GM12878 (cell line): ENCODE measurements at regions not wholly inside any gene's neighbourhood (a gene's known extent, or its start where the extent isn't known, plus 50 kb on each side); places are given as distances from the start of the nearest gene placed in this dataset.

Source experiments
- ATAC-seq: fragments of 200-7000 bp; cut with Tn5 transposase; 3 replicates; pipeline ENCODE4 v1.9.1; 2020; ENCODE audit warnings: mild to moderate bottlenecking, moderate library complexity
- BruUV-seq: library from RNA; stranded (reverse); fragments of 400-500 nt; replicated peaks from 2 replicates; lab custom pipeline; 2021; lab: Mats Ljungman, UMichigan
- CTCF ChIA-PET: fragments of 300-600 bp; sonication (Branson Sonifier 250); formaldehyde crosslinking; extraction: SDS; loops from one replicate; lab custom pipeline; 2021; ENCODE audit warnings: inconsistent platforms; lab: Yijun Ruan, JAX
- POLR2A ChIA-PET: fragments of 350-600 bp; formaldehyde crosslinking; extraction: SDS; loops from one replicate; lab custom pipeline; 2021; ENCODE audit warnings: inconsistent platforms; lab: Charles Lee
- RAD21 ChIA-PET: fragments of 300-600 bp; sonication (Branson Sonifier 250); formaldehyde crosslinking; loops from one replicate; lab custom pipeline; 2023; ENCODE audit warnings: antibody characterized with exemption; ENCODE audit not compliant: unreplicated experiment; lab: Charles Lee
- SMC1A ChIA-PET: fragments of 300-600 bp; sonication (Branson Sonifier 250); formaldehyde crosslinking; loops from one replicate; lab custom pipeline; 2023; ENCODE audit not compliant: unreplicated experiment, uncharacterized antibody; lab: Charles Lee
- DNase-seq: peaks from one replicate; pipeline ENCODE4 v3.0.0-alpha.2; 2011; ENCODE audit warnings: low read depth, low spot score
- FAIRE-seq: peaks from 3 replicates; lab custom pipeline; 2011; peaks lifted over from hg19 to GRCh38; lab: Jason Lieb, UNC
- H2AFZ ChIP-seq: 2 replicates; pipeline ENCODE4 v1.6.0; 2011; ENCODE audit warnings: low read depth, low read length, control low read depth; ENCODE audit not compliant: control insufficient read depth
- H3K27ac ChIP-seq: 2 replicates; pipeline ENCODE4 v1.5.1; 2011; ENCODE audit warnings: control low read depth; ENCODE audit not compliant: control insufficient read depth, insufficient read depth
- H3K27me3 ChIP-seq, 2 experiments: replicated peaks in 1 of 2; 2 replicates each; pipeline versions ENCODE4 v1.6.0 to v1.6.1; 2011; ENCODE audit warnings: low read length in 1 of 2; ENCODE audit not compliant: control insufficient read depth in 2 of 2, insufficient read depth in 2 of 2
- H3K36me3 ChIP-seq, 2 experiments: 2 replicates each; pipeline ENCODE4 v1.5.1; 2011; ENCODE audit warnings: low read length in 1 of 2; ENCODE audit not compliant: control insufficient read depth in 2 of 2, insufficient read depth in 2 of 2
- H3K4me1 ChIP-seq: 2 replicates; pipeline ENCODE4 v1.6.1; 2011; ENCODE audit warnings: mild to moderate bottlenecking, low read length, moderate library complexity, mixed read lengths; ENCODE audit not compliant: control insufficient read depth, insufficient read depth
- H3K4me2 ChIP-seq: 2 replicates; pipeline ENCODE4 v1.6.0; 2011; ENCODE audit warnings: control low read depth; ENCODE audit not compliant: control insufficient read depth, insufficient read depth
- H3K4me3 ChIP-seq: fragments of 200-600 bp; sonication (generic); 2 replicates; pipeline ENCODE4 v1.5.1; 2016
- H3K79me2 ChIP-seq: 2 replicates; pipeline ENCODE4 v1.6.0; 2011; ENCODE audit warnings: low read length; ENCODE audit not compliant: control insufficient read depth, insufficient read depth
- H3K9ac ChIP-seq: 2 replicates; pipeline ENCODE4 v1.8.0; 2011; ENCODE audit warnings: low read length, control low read depth, mixed read lengths; ENCODE audit not compliant: control insufficient read depth, insufficient read depth
- H3K9me3 ChIP-seq: replicated peaks from 3 replicates; pipeline ENCODE4 v1.5.1; 2011; ENCODE audit warnings: mild to moderate bottlenecking, low read length; ENCODE audit not compliant: control insufficient read depth, insufficient read depth
- H4K20me1 ChIP-seq: 2 replicates; pipeline ENCODE4 v1.6.0; 2011; ENCODE audit not compliant: control insufficient read depth, insufficient read depth
- BCL11A ChIP-seq: IDR thresholded peaks from 2 replicates; pipeline ENCODE4 v1.6.1; 2011; ENCODE audit warnings: low read depth, low read length
- E2F8 ChIP-seq: fragments of 450-650 bp; IDR thresholded peaks from 2 replicates; pipeline ENCODE4 v1.6.1; 2018; ENCODE audit warnings: mild to moderate bottlenecking, low read depth, moderate library complexity; ENCODE audit not compliant: partially characterized antibody
- POLR2A ChIP-seq: IDR thresholded peaks from 2 replicates; pipeline ENCODE4 v1.6.1; 2011; ENCODE audit warnings: low read depth, mild to moderate bottlenecking, low read length
- SMC3 ChIP-seq: IDR thresholded peaks from 2 replicates; pipeline ENCODE4 v1.6.1; 2011; ENCODE audit warnings: low read length, improper control_type of control experiment, borderline replicate concordance
- ZNF622 ChIP-seq: fragments of 450-650 bp; IDR thresholded peaks from 2 replicates; pipeline ENCODE4 v1.6.1; 2017; ENCODE audit warnings: mild to moderate bottlenecking, inconsistent platforms
- WGBS: methylation state at CpG from one replicate; pipeline ENCODE4 v1.1.6; 2016; ENCODE audit warnings: low lambda C conversion rate; ENCODE audit not compliant: insufficient replicate concordance, insufficient coverage; ENCODE audit errors: missing lambda C conversion rate; 5-methylcytosine and 5-hydroxymethylcytosine counted together
- in situ Hi-C: fragments of 300-500 bp; cut with MboI; formaldehyde crosslinking; loops from 9 replicates; pipeline ENCODE4 v1.14.3; 2018; ENCODE audit warnings: mixed read lengths
- intact Hi-C: fragments of 100-400 bp; cut with micrococcal nuclease; formaldehyde crosslinking; loops from one replicate; pipeline ENCODE4 v1.14.2; 2022; ENCODE audit not compliant: unreplicated experiment
- TF ChIP-seq, protein P1 (sequence below): IDR thresholded peaks from 2 replicates; pipeline ENCODE4 v1.6.1; 2012; ENCODE audit warnings: mild to moderate bottlenecking, low read depth, low read length
- TF ChIP-seq, protein P2 (sequence below): IDR thresholded peaks from 2 replicates; pipeline ENCODE4 v1.6.1; 2011; ENCODE audit warnings: low read depth, mild to moderate bottlenecking, low read length, moderate library complexity, borderline replicate concordance; ENCODE audit errors: extremely low read depth

DNA sequence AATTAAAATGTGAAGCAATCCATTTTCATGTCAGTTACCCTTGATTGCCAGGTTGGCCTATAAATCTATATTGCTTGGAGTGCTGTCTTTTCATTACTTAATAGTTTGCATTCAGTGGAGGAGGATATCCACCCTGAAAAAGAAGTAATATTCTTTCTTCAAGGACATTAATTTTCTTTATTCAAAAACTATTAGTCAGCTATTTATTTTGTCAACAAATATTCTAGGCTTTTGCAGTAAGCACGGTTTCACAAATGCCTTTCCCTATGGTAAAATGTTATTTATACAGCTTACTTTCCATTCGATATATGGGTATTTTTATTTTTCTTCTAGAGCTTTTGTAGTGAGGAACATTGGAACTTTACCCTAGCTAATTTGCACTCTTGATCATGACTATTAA lies 1176.9 kb upstream of the NUDT12 start (continued):
- TF ChIP-seq, protein P1, sequence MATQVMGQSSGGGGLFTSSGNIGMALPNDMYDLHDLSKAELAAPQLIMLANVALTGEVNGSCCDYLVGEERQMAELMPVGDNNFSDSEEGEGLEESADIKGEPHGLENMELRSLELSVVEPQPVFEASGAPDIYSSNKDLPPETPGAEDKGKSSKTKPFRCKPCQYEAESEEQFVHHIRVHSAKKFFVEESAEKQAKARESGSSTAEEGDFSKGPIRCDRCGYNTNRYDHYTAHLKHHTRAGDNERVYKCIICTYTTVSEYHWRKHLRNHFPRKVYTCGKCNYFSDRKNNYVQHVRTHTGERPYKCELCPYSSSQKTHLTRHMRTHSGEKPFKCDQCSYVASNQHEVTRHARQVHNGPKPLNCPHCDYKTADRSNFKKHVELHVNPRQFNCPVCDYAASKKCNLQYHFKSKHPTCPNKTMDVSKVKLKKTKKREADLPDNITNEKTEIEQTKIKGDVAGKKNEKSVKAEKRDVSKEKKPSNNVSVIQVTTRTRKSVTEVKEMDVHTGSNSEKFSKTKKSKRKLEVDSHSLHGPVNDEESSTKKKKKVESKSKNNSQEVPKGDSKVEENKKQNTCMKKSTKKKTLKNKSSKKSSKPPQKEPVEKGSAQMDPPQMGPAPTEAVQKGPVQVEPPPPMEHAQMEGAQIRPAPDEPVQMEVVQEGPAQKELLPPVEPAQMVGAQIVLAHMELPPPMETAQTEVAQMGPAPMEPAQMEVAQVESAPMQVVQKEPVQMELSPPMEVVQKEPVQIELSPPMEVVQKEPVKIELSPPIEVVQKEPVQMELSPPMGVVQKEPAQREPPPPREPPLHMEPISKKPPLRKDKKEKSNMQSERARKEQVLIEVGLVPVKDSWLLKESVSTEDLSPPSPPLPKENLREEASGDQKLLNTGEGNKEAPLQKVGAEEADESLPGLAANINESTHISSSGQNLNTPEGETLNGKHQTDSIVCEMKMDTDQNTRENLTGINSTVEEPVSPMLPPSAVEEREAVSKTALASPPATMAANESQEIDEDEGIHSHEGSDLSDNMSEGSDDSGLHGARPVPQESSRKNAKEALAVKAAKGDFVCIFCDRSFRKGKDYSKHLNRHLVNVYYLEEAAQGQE = no peak
- TF ChIP-seq POLR2A (no peak), ZNF622 (no peak)

- ATAC-seq (no peak), FAIRE-seq (no peak)
- H4K20me1 ChIP-seq = no peaks in the 10 kb centered on the region
- intact Hi-C loops = no loop called here
- H3K79me2 ChIP-seq = no peaks in the 10 kb centered on the region
- SMC1A ChIA-PET = no interaction called here
- no peaks in the 10 kb centered on the region for H3K4me1 ChIP-seq
- H3K36me3 ChIP-seq = no peaks in the 10 kb centered on the region
- H3K4me2 ChIP-seq = no peak overlapping the region
- H2AFZ ChIP-seq = no peak overlapping the region
- H3K27me3 ChIP-seq = no peaks in the 10 kb centered on the region
- RAD21 ChIA-PET = no interaction called here
- CTCF ChIA-PET = interaction anchor here (0.8 to 1.0 kb wide), 2 partner anchors 9 to 15 kb away, joined by 3 read pairs; no protein-coding TSS in a partner anchor
- H3K27ac ChIP-seq = no peak overlapping the region
- in situ Hi-C loops = no loop called here
- WGBS = 1% methylated on average over 3 of the region's 3 CpGs
- BruUV-seq = no TSS peak
- H3K9me3 ChIP-seq = no peaks in the 10 kb centered on the region
- no peak overlapping the region for H3K4me3 ChIP-seq
- POLR2A ChIA-PET = interaction anchor here (0.5 kb wide), 1 partner anchor 22 kb away, joined by 6 read pairs; no protein-coding TSS in a partner anchor
- TF ChIP-seq BCL11A = no peak
- TF ChIP-seq E2F8 = no peak
- no peak for TF ChIP-seq SMC3
- no peak for TF ChIP-seq POLR2A
- TF ChIP-seq, protein P2, sequence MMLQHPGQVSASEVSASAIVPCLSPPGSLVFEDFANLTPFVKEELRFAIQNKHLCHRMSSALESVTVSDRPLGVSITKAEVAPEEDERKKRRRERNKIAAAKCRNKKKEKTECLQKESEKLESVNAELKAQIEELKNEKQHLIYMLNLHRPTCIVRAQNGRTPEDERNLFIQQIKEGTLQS = no peak
- TF ChIP-seq, all 136 proteins: peak for 0
- H3K9ac ChIP-seq = no peak overlapping the region
- no peak for DNase-seq
These were observed 1173.5 kb upstream of the NUDT12 start for GRCh38 chr5:104736073-104736472.
